Keratinocyte (primary cell): ENCODE measurements at regions not wholly inside any gene's neighbourhood (a gene's known extent, or its start where the extent isn't known, plus 50 kb on each side); places are given as distances from the start of the nearest gene placed in this dataset.

Source experiments
- EZH2 ChIP-seq: IDR thresholded peaks from one replicate; pipeline ENCODE4 v1.6.1; 2012; ENCODE audit warnings: inconsistent platforms, mild to moderate bottlenecking, low read length, moderate library complexity
- TF ChIP-seq, protein P1 (sequence below), 3 experiments: IDR thresholded peaks in 1 of 3; conservative IDR thresholded peaks in 1 of 3; optimal IDR thresholded peaks in 1 of 3; 2 replicates in 2 of 3; 3 replicates in 1 of 3; pipeline versions ENCODE3 to v1.5.1; 2011; ENCODE audit warnings: low read length in 3 of 3, mild to moderate bottlenecking in 3 of 3, moderate library complexity in 2 of 3, control low read depth in 1 of 3, inconsistent platforms in 1 of 3; ENCODE audit not compliant: insufficient read depth in 2 of 3; ENCODE audit errors: extremely low read depth in 1 of 3

DNA sequence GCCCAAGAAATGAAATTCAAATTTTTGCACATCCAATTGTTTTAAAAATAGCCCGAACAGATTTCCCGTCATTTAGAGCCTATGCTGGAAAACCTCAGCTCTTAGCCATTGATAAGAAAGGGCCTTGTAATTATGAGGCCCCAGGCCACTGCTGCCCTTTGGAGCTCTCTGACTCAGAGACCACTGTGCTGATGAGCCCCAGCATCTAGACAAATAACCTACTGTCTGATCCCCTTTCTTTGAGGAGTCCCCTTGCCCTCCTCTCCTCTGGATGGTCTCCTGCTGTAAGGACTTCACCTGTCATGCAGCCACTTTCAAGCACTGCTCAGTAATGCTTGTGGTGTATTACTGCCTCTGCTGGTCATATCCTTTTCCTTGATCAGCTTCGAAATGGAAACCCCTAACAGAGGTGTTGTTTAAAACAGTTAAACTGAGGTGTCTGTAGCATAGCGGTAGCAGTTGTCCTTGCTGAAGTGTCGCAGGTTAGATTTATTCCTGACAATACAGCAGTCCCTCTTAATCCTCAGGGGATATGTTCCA is 159.9 kb upstream of the SRRM4 start:
- TF ChIP-seq, protein P1, sequence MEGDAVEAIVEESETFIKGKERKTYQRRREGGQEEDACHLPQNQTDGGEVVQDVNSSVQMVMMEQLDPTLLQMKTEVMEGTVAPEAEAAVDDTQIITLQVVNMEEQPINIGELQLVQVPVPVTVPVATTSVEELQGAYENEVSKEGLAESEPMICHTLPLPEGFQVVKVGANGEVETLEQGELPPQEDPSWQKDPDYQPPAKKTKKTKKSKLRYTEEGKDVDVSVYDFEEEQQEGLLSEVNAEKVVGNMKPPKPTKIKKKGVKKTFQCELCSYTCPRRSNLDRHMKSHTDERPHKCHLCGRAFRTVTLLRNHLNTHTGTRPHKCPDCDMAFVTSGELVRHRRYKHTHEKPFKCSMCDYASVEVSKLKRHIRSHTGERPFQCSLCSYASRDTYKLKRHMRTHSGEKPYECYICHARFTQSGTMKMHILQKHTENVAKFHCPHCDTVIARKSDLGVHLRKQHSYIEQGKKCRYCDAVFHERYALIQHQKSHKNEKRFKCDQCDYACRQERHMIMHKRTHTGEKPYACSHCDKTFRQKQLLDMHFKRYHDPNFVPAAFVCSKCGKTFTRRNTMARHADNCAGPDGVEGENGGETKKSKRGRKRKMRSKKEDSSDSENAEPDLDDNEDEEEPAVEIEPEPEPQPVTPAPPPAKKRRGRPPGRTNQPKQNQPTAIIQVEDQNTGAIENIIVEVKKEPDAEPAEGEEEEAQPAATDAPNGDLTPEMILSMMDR (optimal IDR thresholded peaks at IDR 0.05 in 1 of 3, IDR thresholded peaks at IDR 0.05 in 1 of 3, conservative IDR thresholded peaks at IDR 0.05 in 1 of 3; ENCODE audit: extremely low read depth in 1 of 3, insufficient read depth in 2 of 3, low read length in 3 of 3): no peak
- TF ChIP-seq EZH2: no peak
